Esophagus squamous epithelium (tissue), 5 donors: ENCODE measurements at regions not wholly inside any gene's neighbourhood (a gene's known extent, or its start where the extent isn't known, plus 50 kb on each side); places are given as distances from the start of the nearest gene placed in this dataset.

Experiments
- DNase-seq: peaks from one replicate; lab custom pipeline; 2025; lab: John Stamatoyannopoulos, UW
- H3K27ac ChIP-seq, 4 donors: fragments of 200-600 bp; sonication (generic); one replicate each; pipeline ENCODE4 v1.5.1; 2016 to 2019; ENCODE audit warnings: mild to moderate bottlenecking in 1 of 4
- H3K27me3 ChIP-seq, 4 donors: fragments of 200-600 bp; sonication (generic); 1 replicate in 3 of 4; 2 replicates in 1 of 4; pipeline versions ENCODE4 v1.5.1 to v1.6.0; 2017 to 2021; ENCODE audit warnings: antibody characterized with exemption in 1 of 4
- H3K36me3 ChIP-seq, 3 donors: fragments of 200-600 bp; sonication (generic); one replicate each; pipeline ENCODE4 v1.5.1; 2016 to 2019
- H3K4me1 ChIP-seq, 3 donors: fragments of 200-600 bp; sonication (generic); one replicate each; pipeline ENCODE4 v1.5.1; 2017 to 2019
- H3K4me3 ChIP-seq, 4 donors: fragments of 200-600 bp; sonication (generic); 1 replicate in 3 of 4; 2 replicates in 1 of 4; pipeline ENCODE4 v1.5.1; 2016 to 2019; ENCODE audit warnings: mild to moderate bottlenecking in 2 of 4, moderate library complexity in 1 of 4
- H3K9me3 ChIP-seq, 3 donors: fragments of 200-600 bp; sonication (generic); one replicate each; pipeline ENCODE4 v1.5.1; 2016 to 2019
- POLR2A ChIP-seq, 4 donors: fragments of 450-650 bp; IDR thresholded peaks; one replicate each; pipeline ENCODE4 v1.6.1; 2017; ENCODE audit warnings: antibody characterized with exemption in 4 of 4, mild to moderate bottlenecking in 4 of 4, moderate library complexity in 3 of 4
- WGBS, 2 donors: methylation state at CpG; one replicate each; pipeline ENCODE4 v1.1.5; 2018; 5-methylcytosine and 5-hydroxymethylcytosine counted together
- intact Hi-C: fragments of 100-400 bp; cut with DNase I; formaldehyde crosslinking; loops from one replicate; pipeline ENCODE4 v1.15.0; 2022
- small RNA-seq, 4 donors: library from RNA; depleted of rRNA; stranded (forward); fragments of <200 nt; gene quantifications; one replicate each; pipeline ENCODE3, GENCODE V24; 2016
- TF ChIP-seq, protein P1 (sequence below), 6 experiments: fragments of 450-650 bp in 4 of 6; fragments of 200-600 bp in 2 of 6; sonication (generic) in 2 of 6; IDR thresholded peaks; one replicate each; pipeline ENCODE4 v1.5.1; 2016 to 2019; ENCODE audit warnings: antibody characterized with exemption in 6 of 6, mild to moderate bottlenecking in 4 of 6, moderate library complexity in 4 of 6
- donor health status: DM: yes; HTN: yes; CAD: no.

DNA sequence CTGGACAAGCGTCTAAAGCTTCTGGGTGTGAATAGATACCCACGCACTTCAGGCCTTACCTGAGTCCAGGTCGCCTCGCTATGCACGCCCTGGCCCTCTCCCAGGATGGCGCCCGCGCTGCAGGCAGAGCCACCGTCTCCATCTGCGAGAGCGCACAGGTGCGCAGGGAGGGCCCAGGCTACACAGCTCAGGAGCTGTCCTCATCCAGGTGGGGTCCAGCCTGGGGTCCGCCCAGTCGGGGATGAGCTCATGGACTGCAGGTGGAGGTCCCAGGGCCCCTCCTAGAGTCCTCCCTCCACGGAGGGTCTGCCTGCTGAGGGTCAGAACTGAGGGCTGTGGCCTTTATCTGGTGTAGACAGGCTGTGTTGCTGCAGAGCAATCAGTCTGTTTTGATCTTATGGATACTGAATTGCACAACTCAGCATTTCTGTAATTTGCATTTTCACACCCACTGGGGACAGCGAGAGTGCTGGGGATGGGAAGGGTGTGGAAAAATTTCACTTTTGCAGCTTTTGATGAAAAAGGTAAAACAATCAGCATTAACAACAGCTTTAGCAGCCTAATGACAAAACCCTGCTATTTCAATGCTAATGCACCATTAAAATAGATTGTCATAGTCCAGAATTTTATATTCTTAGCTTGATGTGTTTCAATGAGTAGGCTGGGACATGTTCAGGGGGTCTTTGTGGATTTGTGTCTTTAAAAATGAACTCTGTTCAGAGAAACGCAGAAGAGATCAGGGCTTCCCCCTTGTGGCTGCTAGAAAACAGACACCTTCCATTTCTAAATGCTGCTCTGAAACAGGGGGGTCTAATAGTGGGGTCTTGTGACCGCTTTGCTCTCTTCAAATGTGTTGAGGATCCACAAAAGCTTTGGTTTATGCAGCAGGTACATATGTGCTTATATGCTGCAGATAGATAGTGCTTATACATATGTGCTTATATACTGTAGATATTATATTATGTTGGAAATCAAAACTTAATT is 77.8 kb upstream of the PHACTR3 start:
- intact Hi-C loops = no loop called here
- H3K27me3 ChIP-seq = peaks cover 0 to 87% (median 10%) of the 10 kb centered on the region in 4 donors
- DNase-seq = no peak
- peaks cover 0 to 6% (median 0%) of the 10 kb centered on the region in 3 donors for H3K4me1 ChIP-seq
- no peak overlapping the region for H3K27ac ChIP-seq
- H3K36me3 ChIP-seq = no peaks in the 10 kb centered on the region
- H3K9me3 ChIP-seq = no peaks in the 10 kb centered on the region
- no peak overlapping the region for H3K4me3 ChIP-seq
- WGBS, 2 donors = 34 to 43% methylated on average over 8 to 14 of the region's 18 CpGs
- TF ChIP-seq POLR2A (IDR thresholded peaks at IDR 0.05) = no peak
- TF ChIP-seq, protein P1, sequence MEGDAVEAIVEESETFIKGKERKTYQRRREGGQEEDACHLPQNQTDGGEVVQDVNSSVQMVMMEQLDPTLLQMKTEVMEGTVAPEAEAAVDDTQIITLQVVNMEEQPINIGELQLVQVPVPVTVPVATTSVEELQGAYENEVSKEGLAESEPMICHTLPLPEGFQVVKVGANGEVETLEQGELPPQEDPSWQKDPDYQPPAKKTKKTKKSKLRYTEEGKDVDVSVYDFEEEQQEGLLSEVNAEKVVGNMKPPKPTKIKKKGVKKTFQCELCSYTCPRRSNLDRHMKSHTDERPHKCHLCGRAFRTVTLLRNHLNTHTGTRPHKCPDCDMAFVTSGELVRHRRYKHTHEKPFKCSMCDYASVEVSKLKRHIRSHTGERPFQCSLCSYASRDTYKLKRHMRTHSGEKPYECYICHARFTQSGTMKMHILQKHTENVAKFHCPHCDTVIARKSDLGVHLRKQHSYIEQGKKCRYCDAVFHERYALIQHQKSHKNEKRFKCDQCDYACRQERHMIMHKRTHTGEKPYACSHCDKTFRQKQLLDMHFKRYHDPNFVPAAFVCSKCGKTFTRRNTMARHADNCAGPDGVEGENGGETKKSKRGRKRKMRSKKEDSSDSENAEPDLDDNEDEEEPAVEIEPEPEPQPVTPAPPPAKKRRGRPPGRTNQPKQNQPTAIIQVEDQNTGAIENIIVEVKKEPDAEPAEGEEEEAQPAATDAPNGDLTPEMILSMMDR (IDR thresholded peaks at IDR 0.05) = no peak

DNA sequence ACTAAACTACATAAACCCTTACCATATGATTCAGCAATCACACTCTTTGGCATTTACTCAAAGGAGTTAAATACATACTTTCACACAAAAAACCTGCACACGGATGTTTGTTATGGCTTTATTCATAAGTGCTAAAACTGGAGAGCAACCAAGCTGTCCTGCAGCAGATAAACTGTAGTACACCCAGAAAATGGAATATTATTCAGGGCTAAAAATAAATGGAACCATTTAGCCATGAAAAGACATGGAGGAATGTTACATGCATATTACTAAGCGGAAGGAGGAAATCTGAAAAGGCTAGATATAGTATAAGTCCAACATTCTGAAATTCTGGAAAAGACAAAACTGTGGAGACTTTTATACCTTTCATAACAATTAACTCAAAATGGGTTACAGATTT is 73.6 kb upstream of the PHACTR3 start:
- 59 to 73% methylated on average over 2 of the region's 2 CpGs for WGBS, 2 donors
- no peak overlapping the region for H3K27ac ChIP-seq
- H3K36me3 ChIP-seq = no peaks in the 10 kb centered on the region
- H3K27me3 ChIP-seq = peaks cover 0 to 49% (median 10%) of the 10 kb centered on the region in 4 donors
- H3K4me1 ChIP-seq = peaks cover 0 to 2% (median 0%) of the 10 kb centered on the region in 3 donors
- TF ChIP-seq, protein P1 (IDR thresholded peaks at IDR 0.05) = no peak
- TF ChIP-seq POLR2A (IDR thresholded peaks at IDR 0.05) = no peak
- no peak for DNase-seq
- no peaks in the 10 kb centered on the region for H3K9me3 ChIP-seq
- H3K4me3 ChIP-seq = no peak overlapping the region
- intact Hi-C loops = no loop called here

DNA sequence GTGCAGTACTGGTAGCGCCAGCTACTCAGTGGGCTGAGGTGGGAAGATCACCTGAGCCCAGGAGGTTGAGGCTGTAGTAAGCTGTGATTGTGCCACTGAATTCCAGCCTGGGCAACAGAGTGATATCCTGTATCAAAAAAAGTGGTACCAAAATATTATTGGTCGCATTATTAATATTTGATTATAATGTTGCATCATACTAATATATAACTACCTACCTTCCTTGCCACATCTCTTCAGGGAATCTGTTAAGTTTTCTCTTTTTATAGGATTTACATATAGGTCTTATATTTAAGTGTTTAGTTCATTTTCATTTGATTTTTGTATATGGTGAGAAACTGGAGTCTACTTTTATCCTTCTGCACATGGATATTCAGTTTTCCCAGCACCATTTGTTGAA is 66.3 kb upstream of the PHACTR3 start:
- Histone ChIP-seq H3K27ac (no peak overlapping the region), H3K4me3 (no peak overlapping the region), H3K36me3 (no peaks in the 10 kb centered on the region), H3K4me1 (no peaks in the 10 kb centered on the region), H3K9me3 (no peaks in the 10 kb centered on the region), H3K27me3 (peaks cover 0 to 24% (median 0%) of the 10 kb centered on the region in 4 donors)
- no peak for DNase-seq
- WGBS, 2 donors = 84 to 97% methylated on average over 2 of the region's 2 CpGs
- intact Hi-C loops = no loop called here
- no peak for TF ChIP-seq POLR2A (IDR thresholded peaks at IDR 0.05)
- TF ChIP-seq, protein P1 (IDR thresholded peaks at IDR 0.05) = no peak

- H3K4me3 ChIP-seq = no peak overlapping the region
- TF ChIP-seq POLR2A (IDR thresholded peaks at IDR 0.05) = no peak
- TF ChIP-seq, protein P1 (IDR thresholded peaks at IDR 0.05) = no peak
- H3K4me1 ChIP-seq = no peaks in the 10 kb centered on the region
- intact Hi-C loops = no loop called here
- no peaks in the 10 kb centered on the region for H3K36me3 ChIP-seq
- peaks cover 0 to 68% (median 0%) of the 10 kb centered on the region in 4 donors for H3K27me3 ChIP-seq
- 0 to 36% methylated on average over 1 to 6 of the region's 8 CpGs for WGBS, 2 donors
- DNase-seq = no peak
- no peaks in the 10 kb centered on the region for H3K9me3 ChIP-seq
- no peak overlapping the region for H3K27ac ChIP-seq
These were observed 56.7 kb upstream of the PHACTR3 start for GRCh38 chr20:59547596-59547995.

Small RNAs in the stretch of these regions (small RNA-seq; reads per million reads assigned to genes)
- gene PIEZO1P1 = 0 reads per million in 4 donors
